Activated CD4-positive, alpha-beta T cell treated with anti-CD3 and anti-CD28 coated beads, Interleukin-2, Interleukin-6, amounts not matched to agents 100 ng/mL and 50 ng/mL, durations not matched to agents 16 hours and 8 hours (primary cell): ENCODE measurements at regions not wholly inside any gene's neighbourhood (a gene's known extent, or its start where the extent isn't known, plus 50 kb on each side); places are given as distances from the start of the nearest gene placed in this dataset.

Source experiments
- DNase-seq: peaks from one replicate; pipeline ENCODE4 v3.0.0-alpha.2; 2020

DNA sequence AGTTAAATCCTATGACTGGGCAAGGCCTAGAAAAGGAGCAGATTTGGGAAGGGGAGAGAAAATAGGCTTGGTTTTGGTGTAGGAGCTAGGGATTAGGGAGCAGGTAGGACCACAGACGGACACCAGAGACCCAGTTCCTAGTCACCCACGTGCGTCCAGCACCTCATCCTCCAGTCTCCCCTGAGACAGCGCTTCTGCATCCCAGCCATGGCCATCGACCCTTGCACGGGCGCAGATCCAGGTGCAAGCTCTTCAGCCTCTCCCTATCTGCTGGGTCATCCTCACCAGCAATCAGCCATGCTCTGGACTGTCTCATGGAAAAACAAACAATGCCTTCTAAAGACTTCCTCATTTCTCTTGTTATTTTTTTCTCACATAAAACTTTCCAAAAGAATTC is 246.8 kb upstream of the RAB6C start:
- DNase-seq = no peak

DNA sequence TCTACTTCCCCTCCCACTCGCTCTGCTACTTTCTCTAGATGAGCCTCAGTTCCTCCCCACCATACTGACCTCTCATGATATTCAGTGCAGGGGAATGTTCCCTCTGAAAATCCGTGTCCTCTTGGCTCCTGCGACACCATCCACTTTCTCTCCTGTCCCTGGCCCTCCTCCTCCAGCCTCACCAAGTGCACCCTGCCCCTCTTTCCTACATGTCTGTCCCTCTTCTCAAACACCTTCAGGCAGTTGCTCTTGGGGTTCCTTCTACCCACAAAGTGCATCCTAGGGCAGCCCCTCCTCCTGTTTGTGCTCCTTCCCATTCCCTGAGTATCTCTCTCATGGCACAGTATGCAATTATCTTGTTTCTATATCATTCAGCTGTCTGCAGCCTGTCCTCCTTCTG is 246.4 kb upstream of the RAB6C start:
- no peak for DNase-seq

DNA sequence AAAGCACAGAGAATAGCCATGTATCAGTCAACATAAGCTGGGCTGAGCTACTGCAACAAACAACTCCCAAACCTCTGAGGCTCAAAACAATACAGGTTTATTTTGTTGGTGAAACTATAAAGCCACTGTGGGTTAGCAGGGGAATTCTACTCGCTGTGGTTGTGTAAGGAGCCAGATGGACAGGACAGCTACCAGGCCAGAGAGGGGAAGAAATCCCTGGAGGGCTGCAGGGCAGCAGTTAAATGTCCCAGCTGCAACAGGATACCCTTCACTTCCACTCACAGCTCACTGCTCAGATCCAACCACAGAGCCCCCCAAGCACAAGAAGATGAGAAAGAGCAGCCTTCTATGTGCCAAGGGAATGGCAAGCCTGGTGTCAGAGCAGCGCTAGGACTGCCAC is 245.9 kb upstream of the RAB6C start:
- DNase-seq = no peak

DNA sequence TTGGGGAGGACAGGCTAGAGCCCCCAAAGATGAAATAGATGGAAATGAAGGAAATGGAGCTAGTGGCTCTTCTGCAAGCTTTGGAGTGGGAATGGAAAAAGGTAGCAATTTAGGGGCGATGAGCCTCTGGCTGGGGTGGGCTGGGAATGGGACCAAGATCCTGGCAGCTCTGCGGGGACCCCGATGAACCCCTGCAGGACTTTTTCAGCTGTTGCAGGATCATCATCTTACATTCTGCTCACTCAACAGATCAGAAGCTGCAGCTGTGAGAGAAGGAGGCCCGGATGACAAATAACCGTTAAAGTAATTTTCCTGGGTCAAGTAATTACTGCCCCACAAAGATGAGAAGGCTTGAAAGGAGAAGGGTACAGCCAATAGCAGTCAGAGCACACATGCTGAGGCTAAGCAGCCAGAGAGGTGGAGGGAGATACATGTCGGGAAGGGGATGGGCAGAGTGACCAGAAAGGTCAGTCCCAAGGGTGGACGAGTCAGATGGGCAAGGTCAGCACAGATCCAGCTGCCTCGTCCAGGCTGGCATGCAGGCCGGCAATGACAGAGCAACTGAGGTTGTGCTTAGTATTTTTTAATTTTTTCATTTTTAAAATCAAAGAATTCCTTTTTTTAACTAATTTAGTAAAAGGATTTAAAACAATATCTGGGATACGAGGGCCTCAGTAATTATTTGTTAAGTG is 245.0 kb upstream of the RAB6C start:
- DNase-seq = no peak

DNA sequence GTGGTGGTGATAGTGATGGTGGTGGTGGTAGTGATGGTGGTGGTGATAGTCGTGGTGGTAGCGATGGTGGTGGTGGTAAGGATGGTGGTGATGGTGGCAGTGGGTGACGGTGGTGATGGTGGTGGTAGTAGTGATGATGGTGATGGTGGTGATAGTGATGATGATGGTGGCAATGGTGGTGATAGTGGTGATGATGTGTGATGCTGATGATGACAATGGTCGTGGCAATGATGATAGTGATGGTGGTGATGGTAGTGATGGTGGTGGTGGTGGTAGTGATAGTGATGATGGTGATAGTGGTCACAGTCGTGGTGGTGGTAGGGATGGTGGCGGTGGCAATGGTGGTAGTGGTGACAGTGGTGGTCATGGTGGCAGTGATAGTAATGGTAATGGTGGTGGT is 243.9 kb upstream of the RAB6C start:
- DNase-seq = no peak

DNA sequence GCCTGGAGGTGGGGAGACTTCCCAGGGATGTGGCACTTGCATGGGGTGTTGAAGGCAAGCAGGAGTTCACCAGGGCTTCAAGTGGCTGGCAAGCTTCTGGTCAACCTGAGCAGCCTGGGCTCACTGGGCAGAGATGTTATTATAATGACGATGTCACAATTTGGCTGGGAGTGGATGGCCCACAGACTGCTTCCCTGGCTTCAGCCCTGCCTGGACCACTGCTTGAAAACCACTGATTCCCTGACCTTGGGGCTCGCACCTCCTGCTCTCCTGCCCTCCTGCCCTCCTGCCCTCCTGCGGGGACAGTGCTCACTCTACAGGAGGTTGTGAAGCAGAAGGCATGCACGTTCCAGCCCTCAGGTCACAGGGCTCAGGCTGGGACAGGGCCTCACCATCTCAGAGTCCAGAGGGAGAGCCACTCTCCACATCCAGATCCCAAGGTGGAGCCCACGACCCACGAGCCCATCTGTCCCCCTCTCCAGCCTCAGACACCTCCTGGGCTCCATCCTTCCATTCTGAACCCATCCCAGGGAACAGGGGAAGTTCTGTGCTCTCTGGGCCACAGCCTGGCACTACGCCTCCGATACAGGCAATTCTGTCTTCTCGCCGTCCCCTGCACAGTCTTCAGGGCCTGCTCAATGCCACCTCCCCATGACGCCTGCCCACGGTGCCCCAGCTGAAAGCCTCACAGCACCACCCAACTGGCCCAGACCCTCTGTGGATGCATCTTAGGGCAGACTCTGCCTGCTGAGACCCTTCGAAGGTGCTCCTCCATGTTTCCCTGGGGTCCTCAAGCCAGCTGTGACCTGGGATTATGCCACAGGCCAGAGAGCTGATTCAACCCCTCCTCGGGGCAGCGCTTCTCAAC is 241.6 kb upstream of the RAB6C start:
- no peak for DNase-seq

DNA sequence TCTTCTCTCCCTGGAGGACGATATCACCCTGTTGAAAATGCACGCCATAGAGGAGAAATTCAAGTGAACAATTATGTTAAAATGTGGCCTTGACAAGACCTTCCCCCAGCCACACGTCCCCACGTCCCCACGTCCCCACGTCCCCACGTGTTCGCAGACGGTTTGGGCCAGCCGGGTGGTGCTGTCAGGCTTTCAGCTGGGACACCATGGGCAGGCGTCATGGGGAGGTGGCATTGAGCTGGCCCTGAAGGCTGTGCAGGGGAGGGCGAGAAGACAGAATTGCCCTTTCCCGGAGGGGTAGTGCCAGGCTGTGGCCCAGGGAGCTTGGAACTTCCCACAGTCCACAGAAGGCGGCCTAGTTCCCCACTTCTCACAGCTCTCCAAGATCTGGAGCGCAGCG is 240.7 kb upstream of the RAB6C start:
- no peak for DNase-seq

DNA sequence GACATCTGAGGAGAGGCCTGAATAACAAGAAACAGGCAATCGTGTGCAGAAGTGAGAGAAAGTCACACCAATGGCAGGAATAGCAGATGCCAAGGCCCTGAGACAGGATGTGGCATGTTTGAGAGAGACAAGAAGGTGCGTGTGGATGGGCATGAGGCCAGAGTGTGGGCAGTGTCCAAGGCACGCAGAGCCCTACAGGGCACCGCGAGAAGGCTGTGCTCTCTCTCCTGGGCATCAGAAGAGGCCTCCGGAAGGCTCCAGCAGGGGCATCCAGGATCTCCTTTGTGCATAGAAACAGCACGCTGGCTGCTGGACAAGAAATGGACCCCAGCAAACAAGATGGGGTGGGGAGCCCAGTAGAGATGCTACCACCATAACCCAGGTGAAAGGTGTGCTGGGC is 239.0 kb upstream of the RAB6C start:
- DNase-seq = no peak

DNA sequence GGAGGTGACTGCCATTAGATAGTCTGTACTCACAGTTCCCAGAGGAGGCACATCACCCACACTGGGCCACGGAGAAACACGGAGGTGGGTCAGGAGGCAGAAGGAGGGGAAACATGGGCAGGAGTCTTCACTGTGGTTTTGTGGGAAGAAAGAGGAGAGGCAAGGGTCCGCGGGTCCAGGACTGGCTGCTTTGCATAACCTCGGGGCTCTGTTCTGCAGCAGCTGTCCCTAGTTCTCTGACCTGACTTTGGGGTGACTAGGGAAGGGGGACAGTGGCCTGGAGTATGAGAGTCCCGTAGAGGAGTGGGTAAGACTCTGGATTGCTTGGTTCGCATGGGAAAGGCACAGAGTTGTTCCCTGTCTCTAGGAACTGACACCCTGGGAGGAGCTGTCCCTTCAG is 238.3 kb upstream of the RAB6C start:
- no peak for DNase-seq

DNA sequence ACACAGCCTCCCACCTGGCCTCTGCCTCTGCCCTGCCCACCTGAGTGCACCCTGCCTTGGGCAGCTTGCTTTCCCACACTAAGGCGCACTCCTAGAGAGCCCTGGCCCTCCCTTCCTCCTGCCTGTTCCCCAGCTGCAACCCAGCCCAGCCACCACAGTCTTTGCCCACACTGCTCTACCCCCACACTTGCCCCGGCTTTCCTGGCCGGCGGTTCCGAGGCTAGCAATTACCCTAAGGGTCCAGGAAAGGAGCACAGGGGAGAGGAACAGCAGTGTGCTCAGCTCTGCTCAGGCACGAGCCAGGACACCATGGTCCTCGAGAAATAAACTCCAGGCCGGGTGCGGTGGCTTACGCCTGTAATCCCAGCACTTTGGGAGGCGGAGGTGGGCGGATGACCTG is 237.8 kb upstream of the RAB6C start:
- DNase-seq = no peak

DNA sequence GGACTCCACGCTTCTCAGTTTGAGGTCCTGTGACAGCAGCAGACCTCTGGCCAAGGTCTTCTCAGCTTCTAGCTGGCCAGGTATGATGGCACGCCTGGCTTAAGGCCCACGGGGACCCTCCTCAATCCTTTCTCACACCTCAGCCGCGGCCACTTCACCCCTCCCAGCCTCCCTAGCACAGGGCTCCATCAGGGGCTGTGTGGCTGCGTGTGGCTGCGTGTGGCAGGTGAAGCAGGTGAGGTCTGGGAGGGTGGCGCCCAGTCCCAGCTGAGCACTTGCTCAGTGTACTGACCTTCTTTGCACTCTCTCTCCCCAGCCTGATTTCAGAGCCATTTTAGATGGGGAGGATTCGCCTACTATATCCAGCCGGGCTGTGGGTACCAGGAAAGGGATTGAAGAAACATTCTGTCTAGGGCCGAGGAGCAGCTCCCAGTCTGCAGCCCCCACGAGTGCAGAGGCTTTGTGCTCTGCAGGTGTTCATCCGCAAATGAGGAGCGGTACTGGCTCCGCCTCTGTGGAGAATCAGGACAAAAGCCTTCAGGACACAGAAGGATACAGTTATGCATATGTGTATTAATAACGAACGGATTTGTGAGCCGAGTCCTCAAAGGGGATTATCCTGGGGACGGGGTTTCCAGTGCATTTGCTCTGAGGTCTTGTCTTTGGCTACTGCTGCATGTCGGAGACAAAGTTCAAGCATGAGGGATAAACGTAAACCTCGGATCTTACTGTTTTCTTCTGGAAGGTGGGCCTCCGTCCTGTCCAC is 236.9 kb upstream of the RAB6C start:
- DNase-seq = no peak

DNA sequence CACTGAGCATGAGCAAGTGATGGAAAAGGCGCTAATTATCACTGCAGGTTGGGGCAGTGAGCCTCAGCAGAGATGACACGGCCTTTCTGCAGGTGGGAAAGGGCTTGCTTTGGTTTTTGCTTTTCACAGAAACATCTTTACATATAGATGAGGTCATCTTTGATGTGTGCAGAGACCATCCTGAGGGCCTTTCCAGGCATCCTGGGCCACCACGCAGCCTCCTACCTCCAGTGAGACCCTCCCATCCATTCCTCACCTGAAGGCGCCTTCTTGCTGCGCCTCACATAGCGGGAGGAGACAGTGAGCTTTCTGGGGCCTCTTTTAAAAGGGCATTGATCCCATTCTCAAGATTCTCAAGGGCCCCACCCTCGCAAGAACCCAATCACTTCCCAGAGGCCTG is 235.3 kb upstream of the RAB6C start:
- no peak for DNase-seq

DNA sequence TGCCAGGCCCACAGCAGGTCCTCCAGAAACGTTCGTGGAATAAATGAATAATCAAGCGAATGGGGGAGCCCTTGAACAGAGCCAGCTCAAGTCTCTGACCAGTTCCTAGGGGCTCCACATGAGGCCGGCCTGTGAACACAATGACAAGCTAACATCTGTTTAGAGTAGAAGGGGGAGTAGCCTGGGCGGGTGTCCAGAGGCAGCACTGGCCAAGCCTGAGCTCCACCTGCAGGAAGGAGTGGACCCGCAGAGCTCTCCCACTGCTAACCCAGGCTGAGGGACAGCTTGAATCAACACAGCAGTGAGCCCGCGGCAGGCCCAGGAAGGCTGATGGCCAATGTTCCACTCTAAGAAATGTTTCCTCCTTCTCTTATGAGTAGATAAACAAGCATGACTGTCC is 234.8 kb upstream of the RAB6C start:
- DNase-seq = no peak

DNA sequence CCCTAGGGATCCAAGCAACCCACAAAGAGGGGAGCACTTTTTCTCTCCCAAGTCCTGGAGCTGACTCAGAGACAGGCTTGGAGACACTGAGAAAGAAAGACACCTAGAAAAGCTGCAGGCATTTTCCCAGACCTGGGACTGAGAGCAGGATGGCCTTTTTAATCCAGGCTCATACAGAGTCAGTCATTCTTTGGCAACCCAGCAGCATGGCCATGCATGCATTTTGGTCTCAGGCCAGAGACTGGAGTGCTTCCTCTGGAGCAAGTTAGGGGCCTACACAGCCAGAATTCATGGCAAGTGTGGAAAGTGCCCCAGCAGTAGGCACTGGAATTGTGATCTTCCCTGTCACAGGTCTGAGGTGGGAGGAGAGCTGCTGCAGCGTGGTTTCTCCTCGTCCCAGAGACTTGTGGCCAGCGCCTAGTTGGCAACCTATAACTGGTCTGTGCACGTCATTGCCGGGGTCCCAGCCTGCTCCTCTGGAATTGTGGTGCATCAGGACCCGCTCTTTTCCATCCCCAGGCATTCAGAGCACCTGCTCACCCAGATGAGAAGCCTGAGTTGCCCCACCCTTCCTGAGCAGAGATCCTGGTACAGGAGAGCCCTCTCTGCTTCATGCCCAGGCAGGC is 231.9 kb upstream of the RAB6C start:
- no peak for DNase-seq

DNA sequence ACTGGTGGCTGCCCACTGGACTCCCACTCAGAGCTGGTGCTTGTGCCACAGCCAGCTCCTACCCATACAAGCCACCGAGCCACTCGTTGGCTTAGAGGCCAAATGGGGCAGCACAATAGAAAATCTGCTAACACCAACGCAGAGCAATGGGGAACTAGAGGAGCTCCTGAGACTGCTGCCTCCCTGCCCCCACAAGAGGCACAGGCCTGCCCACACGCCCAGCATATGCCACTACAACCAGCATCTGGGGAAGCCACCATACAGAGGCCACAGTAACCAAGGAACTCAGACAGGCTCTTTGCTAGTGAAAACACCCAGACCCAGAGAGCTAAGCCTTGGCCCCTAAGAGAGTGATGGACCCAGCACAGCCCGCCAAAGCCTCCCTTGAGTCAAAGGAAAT is 231.2 kb upstream of the RAB6C start:
- no peak for DNase-seq

DNA sequence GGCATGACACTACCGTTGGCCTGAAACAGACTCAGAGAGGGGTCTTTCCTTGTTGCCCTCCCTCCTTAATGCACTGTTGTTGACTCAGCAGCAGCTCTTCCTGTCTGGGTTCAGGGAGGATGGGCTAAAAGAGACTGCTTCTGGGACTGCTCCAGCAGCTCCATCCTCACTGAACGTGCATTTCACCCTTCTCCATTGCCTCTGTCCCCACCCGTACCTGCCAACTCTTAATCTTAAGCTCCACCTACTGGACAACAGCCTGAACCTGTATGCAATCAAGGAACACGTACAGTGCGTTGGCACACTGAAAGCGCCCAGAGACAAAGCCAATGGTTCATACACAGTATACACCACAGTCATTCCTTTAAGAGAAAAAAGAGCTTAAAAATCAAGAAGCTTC is 230.8 kb upstream of the RAB6C start:
- no peak for DNase-seq

DNA sequence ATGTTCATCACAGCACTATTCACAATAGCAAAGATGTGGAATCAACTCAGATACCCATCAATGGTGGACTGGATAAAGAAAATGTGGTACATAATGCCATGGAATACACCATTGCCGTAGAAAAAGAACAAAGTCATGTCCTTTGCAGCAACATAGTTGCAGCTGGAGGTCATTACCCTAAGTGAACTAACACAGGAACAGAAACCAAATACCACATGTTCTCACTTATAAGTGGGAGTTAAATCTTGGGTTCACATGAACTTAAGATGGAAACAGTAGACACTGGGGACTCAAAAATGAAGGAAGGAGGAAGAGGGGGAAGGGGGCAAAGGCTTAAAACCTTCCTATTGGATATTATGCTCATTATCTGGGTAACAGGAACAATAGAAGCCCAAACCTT is 228.1 kb upstream of the RAB6C start:
- DNase-seq = no peak

DNA sequence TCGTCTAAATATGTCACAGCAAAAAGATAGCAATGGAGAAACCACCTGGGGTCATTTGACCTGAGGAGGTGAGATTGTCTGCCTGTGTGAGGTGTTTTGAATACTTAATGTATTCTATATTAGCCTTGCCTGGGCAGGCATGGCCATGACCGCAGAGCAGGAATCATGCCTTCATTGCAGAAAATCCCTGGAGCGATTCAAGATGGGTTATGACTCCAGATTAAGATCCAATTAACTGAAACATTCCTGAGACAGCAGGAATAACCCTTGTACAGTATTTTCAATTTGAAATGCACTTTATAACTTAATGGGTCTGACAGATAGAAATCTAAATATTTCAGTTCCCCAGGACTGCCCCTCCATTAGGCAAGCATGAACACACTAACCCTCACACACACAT is 227.3 kb upstream of the RAB6C start:
- no peak for DNase-seq

DNA sequence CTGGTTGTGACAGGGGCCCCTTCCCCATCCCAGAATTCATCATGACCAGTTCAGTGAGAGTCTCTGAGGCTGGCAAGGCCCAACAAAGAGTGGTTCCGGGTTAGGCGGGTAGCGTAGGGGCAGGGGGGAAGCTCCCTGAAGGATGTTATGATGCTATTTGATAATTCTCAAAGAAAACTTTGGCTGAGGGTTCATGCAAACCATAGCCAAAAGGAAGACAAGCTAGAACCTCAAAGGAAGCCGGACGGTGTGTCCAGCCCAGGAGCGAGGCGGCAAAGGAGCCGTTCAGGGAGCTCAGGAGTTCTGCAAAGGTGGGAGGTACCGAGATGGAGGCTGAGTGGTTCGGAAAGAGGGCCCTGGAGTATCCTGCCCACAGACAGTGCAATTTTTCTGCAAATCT is 226.8 kb upstream of the RAB6C start:
- DNase-seq = no peak

DNA sequence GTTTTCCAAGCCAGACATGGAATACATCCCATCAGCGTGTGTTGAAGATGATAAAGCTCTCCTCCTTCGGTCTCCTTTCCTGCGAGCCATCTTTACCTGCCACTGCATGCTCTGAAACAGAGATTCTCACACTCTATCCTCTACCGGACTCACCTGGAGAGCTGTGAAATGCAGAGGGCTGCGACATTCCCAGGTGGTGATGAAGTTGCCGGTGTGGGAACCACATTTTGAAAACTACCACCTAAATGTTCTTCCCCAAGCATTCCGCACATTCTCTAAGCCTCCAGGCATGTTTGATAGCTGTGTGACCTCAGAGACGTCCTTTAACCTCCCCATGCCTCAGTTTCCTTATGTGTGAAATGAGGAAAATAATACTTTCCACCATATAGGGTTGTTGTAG is 226.2 kb upstream of the RAB6C start:
- no peak for DNase-seq

DNA sequence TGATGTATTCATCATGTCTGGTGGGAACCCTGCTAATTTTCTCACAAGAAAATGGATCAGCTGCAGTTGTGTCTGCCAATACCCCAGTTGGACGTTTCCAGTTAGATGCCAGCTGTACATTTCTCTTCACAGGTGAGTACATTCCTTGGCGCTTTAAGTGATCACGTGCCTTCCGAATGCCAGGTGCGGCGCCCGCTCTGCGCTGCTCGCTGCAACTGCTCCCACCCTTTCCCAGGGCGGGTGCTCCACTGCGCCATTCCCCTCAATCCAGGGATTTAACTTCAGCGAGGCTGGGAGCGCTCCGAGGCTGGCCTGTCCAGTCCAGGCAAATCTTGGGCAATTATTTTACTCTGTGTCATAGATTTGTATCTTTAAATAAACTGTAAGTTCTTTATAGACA is 225.0 kb upstream of the RAB6C start:
- no peak for DNase-seq

DNA sequence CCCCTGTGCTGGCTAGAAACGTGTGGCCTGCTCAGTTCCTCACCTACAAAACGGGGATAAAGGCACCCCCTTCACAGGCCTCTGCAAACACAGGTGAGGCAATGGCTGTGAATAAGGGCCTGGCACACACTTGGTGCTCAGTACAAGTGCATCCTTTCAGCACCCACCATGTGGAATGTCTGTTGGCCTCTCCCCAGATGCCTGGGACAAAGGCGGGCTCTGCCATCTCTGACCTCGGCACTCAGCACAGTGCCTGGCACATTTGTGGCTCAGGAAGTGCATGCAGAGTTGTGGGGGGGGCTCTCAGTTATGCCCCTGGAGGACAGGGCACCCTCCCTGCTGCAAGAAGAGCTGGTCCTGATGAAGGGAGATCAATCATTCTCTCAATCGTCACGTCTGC is 224.6 kb upstream of the RAB6C start:
- DNase-seq = no peak

DNA sequence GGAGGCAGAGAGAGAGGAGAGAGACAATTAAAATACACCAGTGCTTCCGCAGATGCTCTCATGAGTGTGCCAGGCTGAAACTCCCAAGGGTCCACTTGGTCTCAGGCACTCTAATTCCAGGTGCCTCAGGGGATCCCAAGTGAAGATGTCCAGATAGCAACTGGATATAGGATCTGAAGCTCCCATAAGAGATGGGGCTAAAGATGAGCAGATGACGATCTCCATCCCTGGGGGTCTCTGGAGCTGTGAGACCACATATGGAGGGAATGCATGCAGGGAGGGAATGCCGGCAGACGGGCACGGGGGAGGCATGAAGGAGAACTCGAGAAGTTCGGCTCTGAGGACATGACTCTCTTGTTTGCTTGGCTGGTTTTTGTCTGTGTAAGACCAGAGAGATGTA is 223.7 kb upstream of the RAB6C start:
- DNase-seq = no peak

DNA sequence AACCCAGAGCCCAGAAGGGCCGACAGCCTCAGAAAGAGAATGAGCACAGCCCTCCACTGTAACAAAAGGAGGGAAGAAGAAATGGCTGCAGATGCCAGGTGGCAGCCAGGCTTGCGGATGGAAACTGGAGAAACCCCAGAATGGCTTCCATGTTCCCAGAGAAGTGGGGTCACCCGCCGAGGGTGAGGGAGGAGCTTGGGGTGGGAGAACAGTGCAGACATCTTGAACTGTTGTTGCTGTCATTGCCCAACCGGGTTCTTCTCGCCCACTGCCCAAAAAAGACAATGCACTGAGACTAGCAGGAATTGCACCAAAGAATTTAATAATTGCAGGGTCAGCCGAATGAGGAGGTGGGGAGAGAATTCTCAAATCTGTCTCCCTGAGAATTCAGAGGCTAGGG is 223.2 kb upstream of the RAB6C start:
- DNase-seq = no peak
